OCI-LY1 (cell line): ENCODE measurements at regions not wholly inside any gene's neighbourhood (a gene's known extent, or its start where the extent isn't known, plus 50 kb on each side); places are given as distances from the start of the nearest gene placed in this dataset.
"Not testable (repeated sequence)": the region's sequence is repeated elsewhere in the genome, so short reads cannot be mapped to it uniquely, and the experiment has no call there.

Experiments used
- CTCF ChIP-seq: fragments of 200-600 bp; sonication (generic), shearing (Covaris generic); IDR thresholded peaks from 2 replicates; pipeline ENCODE4 v1.5.1; 2017; ENCODE audit warnings: mild to moderate bottlenecking, antibody characterized with exemption, low read length, moderate library complexity, mixed read lengths
- EZH2 ChIP-seq: fragments of 200-600 bp; sonication (generic), shearing (Covaris generic); IDR thresholded peaks from 2 replicates; pipeline ENCODE4 v1.8.0; 2017; ENCODE audit warnings: borderline replicate concordance, mixed run types, mild to moderate bottlenecking, antibody characterized with exemption, low read length, moderate library complexity, mixed read lengths

DNA sequence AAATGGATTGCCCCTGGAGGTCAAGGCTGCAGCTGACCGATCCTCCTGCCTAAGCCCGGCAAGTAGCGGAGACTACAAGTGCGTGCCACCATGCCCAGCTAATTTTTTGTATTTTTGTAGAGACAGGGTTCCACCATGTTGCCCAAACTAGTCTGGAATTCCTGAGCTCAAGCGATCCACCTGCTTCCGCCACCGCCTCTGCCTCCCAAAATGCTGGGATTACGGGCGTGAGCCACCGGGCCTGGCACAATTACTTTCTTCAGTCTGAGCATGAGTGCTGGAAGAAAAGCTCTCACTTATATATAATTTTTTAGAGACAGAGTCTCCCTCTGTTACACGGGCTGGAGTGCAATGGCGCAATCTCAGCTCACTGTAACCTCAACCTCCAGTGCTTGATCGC is 307.4 kb downstream of the ZNF37A start:
- TF ChIP-seq CTCF, EZH2: not testable (repeated sequence)
